ENCODE measurements at regions not wholly inside any gene's neighbourhood (a gene's known extent, or its start where the extent isn't known, plus 50 kb on each side); places are given as distances from the start of the nearest gene placed in this dataset.
"Not testable (repeated sequence)": the region's sequence is repeated elsewhere in the genome, so short reads cannot be mapped to it uniquely, and the experiment has no call there.

- in situ Hi-C loops (cut with HindIII; ENCODE audit: low sequenced_read_pairs), result no loop called here
Measured at GRCh38 chr14:53620317-53620716, 336.3 kb downstream of the BMP4 start.

- in situ Hi-C loops (cut with HindIII; ENCODE audit: low sequenced_read_pairs), result no loop called here
Measured at GRCh38 chr14:53619691-53620231, 336.9 kb downstream of the BMP4 start.

GRCh38 chr14:53616536-53616935 is 340.1 kb downstream of the BMP4 start:
- in situ Hi-C loops (cut with HindIII; ENCODE audit: low sequenced_read_pairs), result not testable (repeated sequence)

GRCh38 chr14:53615252-53615651 is 341.4 kb downstream of the BMP4 start:
- in situ Hi-C loops (cut with HindIII; ENCODE audit: low sequenced_read_pairs), result no loop called here

- in situ Hi-C loops (cut with HindIII; ENCODE audit: low sequenced_read_pairs), result no loop called here
Measured at GRCh38 chr14:53613404-53614253, 343.0 kb downstream of the BMP4 start.

- in situ Hi-C loops (cut with HindIII; ENCODE audit: low sequenced_read_pairs), result no loop called here
Measured at GRCh38 chr14:53610947-53611346, 345.7 kb downstream of the BMP4 start.

GRCh38 chr14:53609009-53609408 is 347.6 kb downstream of the BMP4 start:
- in situ Hi-C loops (cut with HindIII; ENCODE audit: low sequenced_read_pairs), result loop anchor here (5.0 kb wide), 1 partner anchor 48 kb away; no protein-coding TSS in a partner anchor

GRCh38 chr14:53608369-53608768 is 348.3 kb downstream of the BMP4 start:
- in situ Hi-C loops (cut with HindIII; ENCODE audit: low sequenced_read_pairs), result loop anchor here (5.0 kb wide), 1 partner anchor 49 kb away; no protein-coding TSS in a partner anchor

GRCh38 chr14:53606203-53606602 is 350.4 kb downstream of the BMP4 start:
- in situ Hi-C loops (cut with HindIII; ENCODE audit: low sequenced_read_pairs), result loop anchor here (5.0 kb wide), 1 partner anchor 51 kb away; no protein-coding TSS in a partner anchor

- in situ Hi-C loops (cut with HindIII; ENCODE audit: low sequenced_read_pairs), result loop anchor here (5.0 kb wide), 1 partner anchor 52 kb away; no protein-coding TSS in a partner anchor
Measured at GRCh38 chr14:53605562-53605961, 351.1 kb downstream of the BMP4 start.

GRCh38 chr14:53603994-53604393 is 352.6 kb downstream of the BMP4 start:
- in situ Hi-C loops (cut with HindIII; ENCODE audit: low sequenced_read_pairs), result no loop called here

GRCh38 chr14:53601409-53601808 is 355.2 kb downstream of the BMP4 start:
- in situ Hi-C loops (cut with HindIII; ENCODE audit: low sequenced_read_pairs), result no loop called here

- in situ Hi-C loops (cut with HindIII; ENCODE audit: low sequenced_read_pairs), result no loop called here
Measured at GRCh38 chr14:53599221-53599945, 357.2 kb downstream of the BMP4 start.

- in situ Hi-C loops (cut with HindIII; ENCODE audit: low sequenced_read_pairs), result no loop called here
Measured at GRCh38 chr14:53596853-53597525, 359.6 kb downstream of the BMP4 start.

- in situ Hi-C loops (cut with HindIII; ENCODE audit: low sequenced_read_pairs), result no loop called here
Measured at GRCh38 chr14:53591816-53592215, 364.8 kb downstream of the BMP4 start.

- in situ Hi-C loops (cut with HindIII; ENCODE audit: low sequenced_read_pairs), result no loop called here
Measured at GRCh38 chr14:53581504-53581903, 375.1 kb downstream of the BMP4 start.

- in situ Hi-C loops (cut with HindIII; ENCODE audit: low sequenced_read_pairs), result no loop called here
Measured at GRCh38 chr14:53571641-53572328, 384.8 kb downstream of the BMP4 start.

- in situ Hi-C loops (cut with HindIII; ENCODE audit: low sequenced_read_pairs), result no loop called here
Measured at GRCh38 chr14:53570411-53571387, 385.9 kb downstream of the BMP4 start.

GRCh38 chr14:53569446-53569845 is 387.2 kb downstream of the BMP4 start:
- in situ Hi-C loops (cut with HindIII; ENCODE audit: low sequenced_read_pairs), result no loop called here
